Choroid plexus epithelial cell (primary cell): ENCODE measurements at regions not wholly inside any gene's neighbourhood (a gene's known extent, or its start where the extent isn't known, plus 50 kb on each side); places are given as distances from the start of the nearest gene placed in this dataset.
"Not testable (repeated sequence)": the region's sequence is repeated elsewhere in the genome, so short reads cannot be mapped to it uniquely, and the experiment has no call there.

ENCODE experiments used
- DNase-seq: peaks from one replicate; pipeline ENCODE4 v3.0.0-alpha.2; 2010; ENCODE audit warnings: low read depth
- H3K4me3 ChIP-seq: 2 replicates; pipeline ENCODE4 v1.5.1; 2011; ENCODE audit warnings: low read depth, mild to moderate bottlenecking, control low read depth, low read length, moderate library complexity
- TF ChIP-seq, protein P1 (sequence below): conservative IDR thresholded peaks from 2 replicates; pipeline ENCODE4 v1.5.1; 2011; ENCODE audit warnings: low read depth, mild to moderate bottlenecking, control low read depth, inconsistent platforms, low read length, moderate library complexity

DNA sequence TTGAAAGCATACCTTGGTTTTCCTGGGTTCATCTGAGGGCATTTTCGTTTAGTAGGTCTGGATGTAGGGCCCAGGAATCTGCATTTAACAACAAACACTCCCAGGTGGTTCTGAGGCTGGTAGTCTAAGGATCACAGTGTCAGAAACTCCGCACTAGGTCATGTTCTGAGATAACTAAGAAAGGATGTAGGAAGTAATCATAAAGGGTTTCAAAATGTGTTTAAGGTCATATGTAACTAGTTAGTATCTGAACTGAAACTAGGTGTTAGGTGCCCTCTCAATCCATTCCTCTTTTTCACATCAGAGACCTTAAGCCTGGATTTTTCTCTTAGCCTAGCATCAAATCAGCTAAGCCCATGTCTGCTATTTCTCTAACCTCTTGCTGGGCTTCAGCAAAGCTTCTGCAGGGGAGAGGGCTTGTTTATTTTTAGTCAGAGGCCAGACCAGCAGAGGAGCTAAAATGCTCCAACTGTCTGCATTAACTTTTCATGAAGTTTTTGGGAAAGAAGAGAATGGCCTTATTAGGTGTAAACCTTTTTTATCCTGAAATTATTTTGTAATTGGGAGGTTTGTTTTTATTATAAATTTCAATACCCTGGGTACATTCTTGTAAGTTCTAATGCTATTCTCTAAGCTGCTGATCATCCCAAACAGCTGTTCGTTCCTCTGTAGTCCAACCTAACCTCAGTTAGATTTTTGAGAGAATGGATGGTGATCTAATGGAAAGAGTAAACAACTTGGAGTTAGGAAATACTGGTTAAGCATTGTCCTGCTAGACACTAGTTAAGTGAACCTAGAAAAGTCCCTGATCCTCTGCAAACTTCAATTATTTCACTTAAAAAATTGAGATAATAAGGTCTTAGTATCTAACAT is 262.8 kb upstream of the RFC3 start:
- peak; percentile 63 for DNase-seq
- TF ChIP-seq, protein P1, sequence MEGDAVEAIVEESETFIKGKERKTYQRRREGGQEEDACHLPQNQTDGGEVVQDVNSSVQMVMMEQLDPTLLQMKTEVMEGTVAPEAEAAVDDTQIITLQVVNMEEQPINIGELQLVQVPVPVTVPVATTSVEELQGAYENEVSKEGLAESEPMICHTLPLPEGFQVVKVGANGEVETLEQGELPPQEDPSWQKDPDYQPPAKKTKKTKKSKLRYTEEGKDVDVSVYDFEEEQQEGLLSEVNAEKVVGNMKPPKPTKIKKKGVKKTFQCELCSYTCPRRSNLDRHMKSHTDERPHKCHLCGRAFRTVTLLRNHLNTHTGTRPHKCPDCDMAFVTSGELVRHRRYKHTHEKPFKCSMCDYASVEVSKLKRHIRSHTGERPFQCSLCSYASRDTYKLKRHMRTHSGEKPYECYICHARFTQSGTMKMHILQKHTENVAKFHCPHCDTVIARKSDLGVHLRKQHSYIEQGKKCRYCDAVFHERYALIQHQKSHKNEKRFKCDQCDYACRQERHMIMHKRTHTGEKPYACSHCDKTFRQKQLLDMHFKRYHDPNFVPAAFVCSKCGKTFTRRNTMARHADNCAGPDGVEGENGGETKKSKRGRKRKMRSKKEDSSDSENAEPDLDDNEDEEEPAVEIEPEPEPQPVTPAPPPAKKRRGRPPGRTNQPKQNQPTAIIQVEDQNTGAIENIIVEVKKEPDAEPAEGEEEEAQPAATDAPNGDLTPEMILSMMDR: no peak

DNA sequence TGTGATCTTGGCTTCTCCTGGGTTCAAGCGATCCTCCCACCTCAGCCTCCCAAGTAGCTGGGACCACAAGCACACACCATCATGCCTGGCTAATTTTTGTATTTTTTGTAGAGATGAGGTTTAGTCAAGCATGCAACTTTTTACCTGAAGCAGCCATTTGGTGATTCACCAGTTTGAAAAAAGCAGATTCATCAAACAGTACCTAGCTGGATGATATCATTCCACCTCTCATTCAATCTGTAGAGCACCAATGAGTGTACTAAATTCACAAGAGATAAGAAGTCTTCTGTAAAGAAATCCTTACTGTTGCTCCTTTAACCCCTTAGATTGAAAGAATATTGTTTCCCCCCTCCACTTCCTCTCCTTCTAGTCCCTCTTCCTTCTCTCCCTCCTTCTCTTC is 261.1 kb upstream of the RFC3 start:
- TF ChIP-seq, protein P1: no peak
- DNase-seq: no peak
- H3K4me3 ChIP-seq: no peak overlapping the region

More for the DNA sequence above, 262.8 kb upstream of the RFC3 start:
- no peak overlapping the region for H3K4me3 ChIP-seq

DNA sequence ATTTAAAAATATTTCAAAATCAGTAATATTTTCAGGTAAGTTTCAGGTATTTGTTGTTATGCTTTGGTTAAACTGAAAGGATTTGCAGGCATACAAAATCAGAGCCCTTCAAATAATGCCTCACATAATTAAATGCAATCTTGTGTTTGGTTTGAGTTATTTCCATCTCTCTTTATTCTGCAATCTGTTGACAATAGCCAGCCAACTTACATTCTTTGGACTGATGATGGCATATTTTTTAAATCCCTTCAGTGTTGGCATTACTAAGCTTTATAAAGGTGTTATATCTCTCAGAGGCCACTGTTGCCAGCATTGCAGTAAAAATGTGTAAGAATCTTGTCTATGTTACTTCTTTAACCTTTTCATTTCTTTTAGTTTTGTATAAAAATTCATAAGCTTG is 257.2 kb upstream of the RFC3 start:
- TF ChIP-seq, protein P1: no peak
- DNase-seq: no peak
- H3K4me3 ChIP-seq: no peak overlapping the region

DNA sequence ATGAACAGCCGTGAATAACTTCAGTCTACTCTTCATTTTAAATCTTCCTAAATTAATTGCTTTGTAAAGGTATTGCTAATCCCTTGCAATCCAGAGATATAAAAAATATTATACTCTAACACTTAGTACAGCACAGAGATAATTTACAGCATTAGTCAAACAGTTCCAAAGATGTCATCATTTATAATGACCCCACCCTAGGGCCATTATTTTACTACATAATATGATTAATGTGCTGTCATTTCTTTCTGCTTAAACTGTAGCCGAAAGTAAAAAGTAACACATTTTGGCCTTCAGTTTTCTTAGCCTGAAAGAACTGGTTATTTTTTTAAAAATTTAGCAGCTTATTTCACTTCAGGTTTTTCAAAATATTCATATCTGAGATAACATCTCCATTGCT is 256.3 kb upstream of the RFC3 start:
- no peak for DNase-seq
- TF ChIP-seq, protein P1: no peak
- no peak overlapping the region for H3K4me3 ChIP-seq

DNA sequence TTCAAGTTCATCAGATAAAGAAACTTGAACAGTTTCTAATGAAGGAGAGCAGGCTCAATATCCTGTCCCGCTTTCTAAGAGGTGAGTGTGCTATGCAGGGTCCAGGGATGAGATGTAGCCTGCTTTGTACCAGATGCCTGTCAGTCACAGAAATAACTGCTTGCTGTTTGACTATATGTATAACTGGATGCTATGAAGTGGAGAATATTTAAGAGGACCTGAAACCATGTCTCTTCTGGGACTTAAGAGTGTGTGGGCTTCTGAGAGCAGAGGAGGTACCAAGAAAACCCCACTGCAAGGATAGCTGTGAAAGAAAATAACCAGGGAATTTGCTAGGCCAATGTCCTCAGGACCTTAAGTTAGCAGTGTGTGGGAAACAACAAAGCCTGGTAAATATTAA is 246.3 kb upstream of the RFC3 start:
- TF ChIP-seq, protein P1: no peak
- no peak for DNase-seq
- H3K4me3 ChIP-seq: no peak overlapping the region

DNA sequence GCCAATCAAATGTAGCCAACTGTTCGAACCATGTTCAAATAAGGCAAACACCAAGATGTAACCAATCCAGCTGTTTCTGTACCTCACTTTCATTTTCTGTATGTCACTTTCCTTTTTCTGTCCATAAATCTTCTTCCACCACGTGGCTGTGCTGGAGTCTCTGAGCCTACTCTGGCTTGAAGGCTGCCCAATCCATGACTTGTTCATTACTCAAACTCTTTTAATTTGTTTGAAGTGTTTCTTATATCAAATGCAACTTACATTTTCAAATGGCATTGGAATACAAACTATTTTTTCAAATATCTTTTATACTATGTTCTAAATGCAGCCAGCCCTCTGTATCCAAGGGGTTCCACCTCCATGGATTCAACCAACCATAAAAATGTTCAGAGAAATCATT is 245.6 kb upstream of the RFC3 start:
- H3K4me3 ChIP-seq, DNase-seq: not testable (repeated sequence)

DNA sequence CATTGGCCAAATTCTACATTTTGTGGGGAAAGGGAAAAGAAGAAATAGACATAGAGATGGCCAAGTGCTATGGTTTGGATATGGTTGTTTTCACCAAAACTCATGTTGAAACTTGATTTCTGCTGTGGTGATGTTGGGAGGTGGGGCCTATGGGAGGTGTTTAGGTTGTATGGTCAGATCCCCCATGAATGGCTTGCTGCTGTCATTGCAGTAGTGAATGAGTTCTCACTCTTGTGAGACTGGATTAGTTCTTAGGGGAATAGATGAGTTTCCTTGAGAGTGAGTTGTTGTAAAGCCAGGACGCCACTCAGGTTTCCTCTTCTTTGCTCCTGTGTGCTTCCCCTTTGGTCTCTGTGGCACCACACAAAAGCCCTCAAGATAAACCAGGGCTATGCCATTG is 242.6 kb upstream of the RFC3 start:
- TF ChIP-seq, protein P1: no peak

More for the DNA sequence above, 242.6 kb upstream of the RFC3 start:
- H3K4me3 ChIP-seq: no peak overlapping the region
- no peak for DNase-seq
